A673 (cell line): ENCODE measurements at regions not wholly inside any gene's neighbourhood (a gene's known extent, or its start where the extent isn't known, plus 50 kb on each side); places are given as distances from the start of the nearest gene placed in this dataset.

ENCODE experiments used
- BruUV-seq: library from RNA; stranded (reverse); fragments of 400-500 nt; replicated peaks from 2 replicates; lab custom pipeline; 2021; lab: Mats Ljungman, UMichigan
- CTCF ChIA-PET: fragments of 300-600 bp; sonication (Branson Sonifier 250); formaldehyde crosslinking; loops from one replicate; lab custom pipeline; 2022; ENCODE audit warnings: antibody characterized with exemption; lab: Charles Lee
- POLR2A ChIA-PET: fragments of 300-600 bp; sonication (Branson Sonifier 250); formaldehyde crosslinking; loops from one replicate; lab custom pipeline; 2022; ENCODE audit warnings: antibody characterized with exemption; ENCODE audit not compliant: low non-redundant PET; lab: Charles Lee
- DNase-seq: peaks from one replicate; pipeline ENCODE4 v3.0.0-alpha.2; 2015; ENCODE audit warnings: low spot score
- H3K27ac ChIP-seq: fragments of 200-600 bp; sonication (generic); 2 replicates; pipeline ENCODE4 v1.5.1; 2016; ENCODE audit warnings: mixed run types, low read depth, mild to moderate bottlenecking, mixed read lengths, antibody characterized with exemption, low read length; ENCODE audit not compliant: poor library complexity, severe bottlenecking
- H3K27me3 ChIP-seq: fragments of 200-600 bp; sonication (generic); replicated peaks from 2 replicates; pipeline ENCODE4 v1.6.1; 2017; ENCODE audit warnings: mixed run types, low read depth, mild to moderate bottlenecking, mixed read lengths, antibody characterized with exemption, low read length; ENCODE audit not compliant: insufficient read depth, poor library complexity
- H3K36me3 ChIP-seq: fragments of 200-600 bp; sonication (generic); 2 replicates; pipeline ENCODE4 v1.6.1; 2016; ENCODE audit warnings: mixed run types, mild to moderate bottlenecking, mixed read lengths, antibody characterized with exemption, low read length; ENCODE audit not compliant: insufficient read depth, poor library complexity, severe bottlenecking
- H3K4me1 ChIP-seq: fragments of 200-600 bp; sonication (generic); 2 replicates; pipeline ENCODE4 v1.6.1; 2017; ENCODE audit warnings: mixed run types, mild to moderate bottlenecking, mixed read lengths, antibody characterized with exemption, low read length; ENCODE audit not compliant: insufficient read depth, poor library complexity, severe bottlenecking
- H3K4me3 ChIP-seq: fragments of 200-600 bp; sonication (generic); 2 replicates; pipeline ENCODE4 v1.5.1; 2016; ENCODE audit warnings: low read depth, mixed run types, mild to moderate bottlenecking, mixed read lengths, low read length; ENCODE audit not compliant: poor library complexity, severe bottlenecking
- H3K9me3 ChIP-seq: fragments of 200-600 bp; sonication (generic); 2 replicates; pipeline ENCODE4 v1.6.1; 2016; ENCODE audit warnings: mixed run types, low read depth, mild to moderate bottlenecking, mixed read lengths, antibody characterized with exemption, low read length; ENCODE audit not compliant: poor library complexity, severe bottlenecking
- EZH2 ChIP-seq: fragments of 200-600 bp; sonication (generic); IDR thresholded peaks from 2 replicates; pipeline ENCODE4 v1.6.1; 2017; ENCODE audit warnings: borderline replicate concordance, low read depth, mild to moderate bottlenecking, mixed read lengths, antibody characterized with exemption, low read length; ENCODE audit not compliant: poor library complexity, severe bottlenecking
- intact Hi-C: fragments of 100-400 bp; cut with micrococcal nuclease; formaldehyde crosslinking; loops from one replicate; pipeline ENCODE4 v1.10.0; 2022; ENCODE audit not compliant: unreplicated experiment
- TF ChIP-seq, protein P1 (sequence below): fragments of 300-800, 200-600 bp; sonication (generic); conservative IDR thresholded peaks from 2 replicates; pipeline ENCODE4 v1.5.1; 2017; ENCODE audit warnings: low read depth, mild to moderate bottlenecking, antibody characterized with exemption, low read length, moderate library complexity, mixed read lengths

DNA sequence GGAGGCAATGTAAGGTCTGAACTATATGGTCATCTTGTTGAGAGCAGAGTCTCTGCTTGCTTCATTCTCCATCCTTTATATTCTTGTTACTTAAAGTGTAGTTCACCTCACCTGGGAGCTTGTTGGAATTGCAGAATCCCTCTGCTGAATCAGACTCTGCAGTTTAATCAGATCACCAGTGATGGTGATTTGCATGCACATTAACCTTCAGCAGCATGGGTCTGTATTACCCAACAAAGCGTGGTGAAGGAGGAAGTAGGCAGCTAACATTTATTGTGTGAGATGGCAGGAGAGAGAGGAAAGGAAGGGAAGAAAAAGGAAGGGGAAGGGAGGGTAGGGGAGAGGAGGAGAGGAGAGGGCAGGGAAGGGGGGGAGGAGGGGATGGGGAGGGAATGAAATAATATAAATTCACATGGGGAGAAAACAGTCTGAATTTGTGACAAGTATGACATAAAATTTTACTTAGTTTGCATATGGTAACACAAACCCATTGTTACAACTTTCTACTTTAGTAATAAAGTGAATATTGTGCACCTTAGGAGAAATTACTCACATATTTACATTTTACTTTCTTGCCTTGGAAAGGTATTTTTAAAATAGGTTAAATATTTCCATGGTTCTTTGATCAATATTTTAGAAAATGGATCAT is 740.7 kb downstream of the DHX35 start:
- Histone ChIP-seq H3K36me3 (no peaks in the 10 kb centered on the region), H3K4me3 (no peak overlapping the region), H3K9me3 (no peaks in the 10 kb centered on the region), H3K4me1 (no peaks in the 10 kb centered on the region), H3K27ac (no peak overlapping the region), H3K27me3 (peaks cover 15% of the 10 kb centered on the region)
- intact Hi-C loops = no loop called here
- no TSS peak for BruUV-seq
- ChIA-PET CTCF (no interaction called here), POLR2A (no interaction called here)
- TF ChIP-seq, protein P1, sequence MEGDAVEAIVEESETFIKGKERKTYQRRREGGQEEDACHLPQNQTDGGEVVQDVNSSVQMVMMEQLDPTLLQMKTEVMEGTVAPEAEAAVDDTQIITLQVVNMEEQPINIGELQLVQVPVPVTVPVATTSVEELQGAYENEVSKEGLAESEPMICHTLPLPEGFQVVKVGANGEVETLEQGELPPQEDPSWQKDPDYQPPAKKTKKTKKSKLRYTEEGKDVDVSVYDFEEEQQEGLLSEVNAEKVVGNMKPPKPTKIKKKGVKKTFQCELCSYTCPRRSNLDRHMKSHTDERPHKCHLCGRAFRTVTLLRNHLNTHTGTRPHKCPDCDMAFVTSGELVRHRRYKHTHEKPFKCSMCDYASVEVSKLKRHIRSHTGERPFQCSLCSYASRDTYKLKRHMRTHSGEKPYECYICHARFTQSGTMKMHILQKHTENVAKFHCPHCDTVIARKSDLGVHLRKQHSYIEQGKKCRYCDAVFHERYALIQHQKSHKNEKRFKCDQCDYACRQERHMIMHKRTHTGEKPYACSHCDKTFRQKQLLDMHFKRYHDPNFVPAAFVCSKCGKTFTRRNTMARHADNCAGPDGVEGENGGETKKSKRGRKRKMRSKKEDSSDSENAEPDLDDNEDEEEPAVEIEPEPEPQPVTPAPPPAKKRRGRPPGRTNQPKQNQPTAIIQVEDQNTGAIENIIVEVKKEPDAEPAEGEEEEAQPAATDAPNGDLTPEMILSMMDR = no peak
- no peak for TF ChIP-seq EZH2
- no peak for DNase-seq

DNA sequence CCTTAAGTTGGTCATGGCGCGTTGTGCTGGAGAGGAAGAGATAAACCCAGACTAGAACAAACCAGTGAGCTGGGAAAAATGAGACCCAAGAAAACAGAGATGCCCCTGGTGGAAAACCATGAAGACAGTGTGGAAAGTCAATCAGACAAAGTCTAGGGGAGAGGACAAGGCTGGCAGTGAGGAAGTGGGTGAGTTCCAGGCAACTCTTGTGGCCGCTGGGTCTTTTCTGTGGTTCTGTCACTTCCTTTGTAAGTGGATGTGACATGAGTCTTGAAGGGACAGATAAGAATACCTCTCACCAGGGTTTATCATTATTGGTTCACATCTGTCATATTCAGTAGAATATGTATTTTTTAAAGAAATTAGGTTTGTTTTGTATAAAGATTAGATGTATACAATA is 738.4 kb downstream of the DHX35 start:
- ChIA-PET CTCF (no interaction called here), POLR2A (no interaction called here)
- BruUV-seq = no TSS peak
- intact Hi-C loops = no loop called here
- DNase-seq = no peak
- H3K9me3 ChIP-seq = no peaks in the 10 kb centered on the region
- TF ChIP-seq EZH2 = no peak
- TF ChIP-seq, protein P1 = no peak
- no peak overlapping the region for H3K27ac ChIP-seq
- H3K4me1 ChIP-seq = no peaks in the 10 kb centered on the region
- no peaks in the 10 kb centered on the region for H3K36me3 ChIP-seq
- H3K4me3 ChIP-seq = no peak overlapping the region
- H3K27me3 ChIP-seq = peaks cover 14% of the 10 kb centered on the region

DNA sequence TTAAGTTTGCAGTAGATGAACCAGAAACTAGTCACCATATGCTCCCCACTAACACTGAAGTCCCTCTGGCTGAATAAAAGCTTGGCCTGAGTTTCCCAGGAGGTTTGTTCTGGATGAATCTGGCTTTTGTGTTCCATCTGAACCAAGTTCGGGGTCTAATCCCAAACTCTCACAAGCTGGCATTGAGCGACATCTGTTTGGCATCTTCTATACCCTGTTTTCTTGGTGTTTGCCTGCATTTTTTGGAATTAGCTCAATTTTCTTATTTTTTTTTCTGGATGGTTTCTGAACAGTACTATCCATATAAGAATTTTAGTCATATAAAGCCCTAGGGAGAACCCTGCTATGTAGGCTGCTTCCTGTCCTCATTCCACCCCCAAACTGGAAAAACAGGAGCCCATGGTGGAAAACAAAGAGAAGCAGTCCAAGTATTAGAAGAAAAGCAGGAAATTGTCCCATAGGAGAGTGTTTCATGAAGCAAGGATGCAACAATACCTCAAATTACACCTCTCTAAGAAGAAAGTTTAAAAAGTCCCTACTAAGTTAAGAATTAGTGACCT is 737.1 kb downstream of the DHX35 start:
- no peak overlapping the region for H3K27ac ChIP-seq
- CTCF ChIA-PET = no interaction called here
- TF ChIP-seq, protein P1 = no peak
- no peak for TF ChIP-seq EZH2
- no peak for DNase-seq
- intact Hi-C loops = no loop called here
- POLR2A ChIA-PET = no interaction called here
- H3K4me1 ChIP-seq = no peaks in the 10 kb centered on the region
- H3K27me3 ChIP-seq = peaks cover 8% of the 10 kb centered on the region
- H3K4me3 ChIP-seq = no peak overlapping the region
- BruUV-seq = no TSS peak
- H3K9me3 ChIP-seq = no peaks in the 10 kb centered on the region
- no peaks in the 10 kb centered on the region for H3K36me3 ChIP-seq
